Right lung (tissue), 2 donors: ENCODE measurements at regions not wholly inside any gene's neighbourhood (a gene's known extent, or its start where the extent isn't known, plus 50 kb on each side); places are given as distances from the start of the nearest gene placed in this dataset.
A peak's percentile ranks its signal among the peaks of the same experiment; 100 is the strongest.

Experiments used
- DNase-seq, 2 donors: peaks; one replicate each; pipeline ENCODE4 v3.0.0-alpha.2; 2013

- no peak for DNase-seq
Observed at GRCh38 chr2:14257801-14258507, 374.6 kb upstream of the LRATD1 start.

GRCh38 chr2:14261771-14262170, 370.7 kb upstream of the LRATD1 start:
- no peak for DNase-seq

GRCh38 chr2:14263053-14263452, 369.5 kb upstream of the LRATD1 start:
- DNase-seq: no peak

DNA sequence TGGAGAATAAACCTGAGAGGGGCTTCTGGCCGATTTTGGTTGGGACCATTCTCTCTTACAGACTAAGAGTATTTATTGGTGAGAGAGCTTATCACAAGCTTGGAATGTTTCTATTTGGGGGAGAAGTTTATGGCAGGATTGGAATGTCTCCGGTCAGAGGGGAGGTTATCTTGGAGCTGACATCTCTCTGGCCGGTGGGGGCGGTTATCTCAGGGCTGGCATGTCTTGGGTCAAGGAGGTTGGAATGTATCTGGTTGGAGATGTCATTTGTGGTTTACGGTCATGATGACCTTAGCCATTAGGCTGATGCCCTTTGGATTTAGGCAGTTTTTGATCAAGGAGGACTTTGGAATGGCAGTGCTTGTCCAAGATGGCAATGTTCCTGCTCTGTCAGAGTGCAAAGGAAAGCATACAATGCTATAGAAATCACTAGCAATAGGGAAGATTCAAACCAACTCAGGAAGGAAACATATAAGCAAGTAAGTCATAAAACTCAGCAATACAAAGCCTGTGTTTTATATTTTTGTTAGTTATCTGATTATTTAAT, 362.4 kb upstream of the LRATD1 start:
- no peak for DNase-seq

- no peak for DNase-seq
Observed at GRCh38 chr2:14272396-14273075, 360.0 kb upstream of the LRATD1 start.

DNA sequence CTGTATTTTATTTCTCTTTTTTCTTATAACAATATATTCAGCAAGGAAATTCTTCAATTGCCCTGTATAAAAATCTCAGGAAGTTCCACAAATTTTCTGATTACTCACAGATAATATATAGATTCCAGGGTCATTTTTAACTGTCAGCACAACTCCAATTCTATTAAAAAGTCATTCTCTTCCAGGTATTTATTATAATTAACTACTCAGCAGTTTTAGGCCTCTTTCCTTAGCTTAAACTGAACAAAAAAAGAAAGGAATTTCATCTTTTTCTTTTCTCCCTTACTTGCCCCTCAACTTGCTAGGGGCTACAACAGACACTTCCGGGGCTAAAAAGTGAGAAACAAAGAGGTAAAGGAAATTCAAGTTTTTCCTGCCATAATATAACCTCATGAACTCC, 358.9 kb upstream of the LRATD1 start:
- DNase-seq: no peak

- no peak for DNase-seq
Observed at GRCh38 chr2:14284244-14284643, 348.3 kb upstream of the LRATD1 start.

GRCh38 chr2:14285812-14286211, 346.7 kb upstream of the LRATD1 start:
- DNase-seq: no peak

- peak; percentile 1 to 3 for DNase-seq
Observed at GRCh38 chr2:14288016-14288415, 344.5 kb upstream of the LRATD1 start.

DNA sequence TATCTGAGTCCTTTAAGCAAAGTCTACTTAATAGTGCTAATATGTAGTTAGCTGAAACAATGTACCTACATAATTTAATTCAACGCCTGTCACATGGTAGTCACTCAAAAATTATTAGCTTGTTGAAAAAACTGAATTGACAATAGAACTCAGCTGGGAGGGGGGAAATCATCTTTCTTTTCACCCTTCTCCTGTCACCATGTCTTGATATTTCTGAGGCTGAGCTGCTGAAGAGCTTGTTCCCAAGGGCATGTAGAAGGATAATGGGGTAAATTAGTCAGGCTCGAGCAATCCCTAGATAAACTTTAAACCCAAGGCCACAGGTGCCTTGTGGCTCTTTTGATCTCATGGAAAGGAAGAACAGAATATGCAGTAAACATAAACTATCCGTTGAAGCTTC, 339.6 kb upstream of the LRATD1 start:
- no peak for DNase-seq

GRCh38 chr2:14297340-14297739, 335.2 kb upstream of the LRATD1 start:
- no peak for DNase-seq

GRCh38 chr2:14297906-14298305, 334.6 kb upstream of the LRATD1 start:
- DNase-seq: no peak

DNA sequence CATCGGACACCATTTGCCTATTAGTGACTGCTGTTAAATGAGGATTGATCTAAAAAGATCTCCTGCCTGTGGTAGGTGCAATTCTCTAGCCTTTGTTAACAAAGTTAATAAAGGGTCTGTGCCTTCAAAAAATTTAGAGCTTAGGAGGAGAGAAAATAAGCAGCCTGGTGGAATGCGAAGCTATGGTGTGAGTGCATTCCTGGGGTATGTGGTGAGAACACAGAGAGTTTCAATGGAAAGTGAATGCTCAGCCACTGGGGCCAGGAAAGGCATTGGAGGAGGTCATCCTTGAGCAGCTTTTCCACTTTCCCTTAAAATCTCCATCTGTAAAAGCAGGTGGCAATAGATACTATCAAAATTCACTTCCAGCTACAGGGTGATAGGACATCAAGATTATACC, 331.2 kb upstream of the LRATD1 start:
- no peak for DNase-seq

DNA sequence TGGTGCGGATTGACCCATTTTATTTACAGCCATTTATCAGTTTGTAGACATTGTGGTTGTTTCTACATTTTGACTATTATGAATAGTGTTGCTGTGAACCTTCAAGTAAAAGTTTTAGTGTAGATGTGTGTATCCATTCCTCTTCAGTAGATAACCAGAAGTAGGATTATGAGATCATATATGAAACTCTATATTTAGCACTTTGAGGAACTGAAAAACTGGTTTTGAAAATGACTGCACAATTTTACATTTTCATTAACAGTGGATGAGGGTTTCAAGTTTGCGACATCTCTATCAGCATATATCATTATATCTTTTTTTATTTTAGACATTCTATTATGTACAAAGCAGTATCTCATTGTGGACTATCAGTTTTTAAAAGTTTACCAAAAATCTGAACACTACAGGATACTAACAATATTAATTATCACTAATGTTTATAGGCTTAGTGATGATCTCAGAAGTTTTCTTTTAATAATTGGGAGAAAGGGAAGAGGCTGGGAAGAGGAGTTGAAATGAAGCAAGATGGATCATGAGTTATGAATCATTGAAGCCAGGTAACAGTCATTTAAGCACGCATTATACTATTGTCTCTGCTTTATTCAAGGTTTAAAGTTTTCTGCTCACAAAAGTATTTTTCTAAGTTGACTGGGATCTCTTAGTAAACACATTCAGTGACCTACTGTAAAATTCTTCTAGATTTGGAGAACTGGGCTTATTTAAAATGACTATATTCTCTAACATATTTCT, 329.0 kb upstream of the LRATD1 start:
- DNase-seq: no peak

- no peak for DNase-seq
Observed at GRCh38 chr2:14304326-14304725, 328.2 kb upstream of the LRATD1 start.

GRCh38 chr2:14306268-14306861, 326.2 kb upstream of the LRATD1 start:
- DNase-seq: no peak

DNA sequence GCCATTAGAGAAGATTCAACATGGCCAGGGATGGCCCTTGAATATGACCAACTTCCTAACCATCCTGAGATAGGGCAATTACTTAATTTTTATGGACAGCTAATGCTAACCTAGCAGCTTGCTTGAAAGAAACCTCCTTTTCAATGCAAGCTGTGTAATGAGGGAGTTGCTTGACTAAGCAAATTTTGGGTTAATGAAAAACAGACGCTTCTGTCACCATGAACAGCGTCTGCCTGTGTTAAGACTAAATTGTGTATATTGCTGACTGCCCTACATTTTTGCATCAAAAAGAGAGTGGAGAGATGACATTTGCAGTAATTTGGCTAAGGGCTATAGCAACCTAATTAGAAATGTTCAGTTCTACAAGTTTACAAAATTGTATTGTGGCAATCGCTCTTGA, 319.2 kb upstream of the LRATD1 start:
- no peak for DNase-seq

DNA sequence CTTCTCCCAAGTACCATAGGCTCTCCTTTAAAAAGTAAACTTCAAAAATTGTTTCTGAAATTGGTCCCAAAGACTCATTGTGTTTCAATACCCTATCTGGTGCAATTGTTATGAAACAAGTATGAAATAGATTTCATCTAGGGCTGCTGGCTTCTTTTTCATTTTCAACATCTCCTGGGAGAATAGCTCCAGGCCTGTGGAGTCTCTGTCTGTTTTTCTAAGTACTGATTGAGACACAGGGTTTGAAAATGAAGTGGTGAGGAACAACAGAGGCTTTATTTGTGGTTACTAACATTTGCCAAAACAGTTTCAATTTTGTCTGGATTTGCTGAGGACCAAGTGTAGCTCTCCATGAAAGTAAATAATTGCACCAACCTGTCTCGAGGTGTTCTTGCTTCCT, 315.9 kb upstream of the LRATD1 start:
- DNase-seq: no peak

DNA sequence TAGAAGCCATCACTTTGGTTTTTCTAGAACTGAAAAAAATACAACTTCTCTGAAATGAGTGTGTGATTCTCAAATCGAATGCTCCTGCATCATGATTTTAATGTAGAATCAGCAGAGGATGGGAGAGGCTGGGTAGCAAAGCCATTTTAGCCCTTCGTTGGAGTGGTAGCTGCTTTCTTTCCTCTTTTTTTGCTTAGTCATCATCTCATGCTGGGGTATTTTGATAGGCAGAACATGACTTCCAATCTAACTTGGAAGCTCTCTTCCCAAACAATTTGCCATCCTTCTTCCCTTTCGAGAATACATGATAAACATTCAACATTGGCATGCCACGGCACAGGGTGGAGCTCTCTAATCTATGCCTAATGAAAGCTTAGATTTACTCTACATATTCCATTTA, 311.2 kb upstream of the LRATD1 start:
- no peak for DNase-seq

DNA sequence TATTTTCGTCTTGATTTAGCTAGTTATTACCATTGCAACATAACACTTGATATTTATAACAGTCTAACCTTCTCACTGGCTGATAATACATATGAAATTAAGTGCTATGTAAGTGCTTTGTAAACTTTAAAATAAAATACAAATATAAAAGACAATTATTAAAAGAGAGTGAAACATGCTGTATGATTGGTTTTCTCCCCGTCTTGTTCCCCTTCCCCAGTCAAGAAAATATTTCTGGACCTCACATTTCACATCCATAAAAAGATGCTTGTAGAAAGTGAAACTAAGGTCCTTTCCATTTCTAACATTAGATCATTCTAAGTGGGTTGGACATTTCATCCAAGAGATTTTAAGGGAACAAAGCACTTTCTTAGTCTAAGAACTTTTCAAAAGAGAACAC, 310.2 kb upstream of the LRATD1 start:
- DNase-seq: peak; percentile 32 to 35

DNA sequence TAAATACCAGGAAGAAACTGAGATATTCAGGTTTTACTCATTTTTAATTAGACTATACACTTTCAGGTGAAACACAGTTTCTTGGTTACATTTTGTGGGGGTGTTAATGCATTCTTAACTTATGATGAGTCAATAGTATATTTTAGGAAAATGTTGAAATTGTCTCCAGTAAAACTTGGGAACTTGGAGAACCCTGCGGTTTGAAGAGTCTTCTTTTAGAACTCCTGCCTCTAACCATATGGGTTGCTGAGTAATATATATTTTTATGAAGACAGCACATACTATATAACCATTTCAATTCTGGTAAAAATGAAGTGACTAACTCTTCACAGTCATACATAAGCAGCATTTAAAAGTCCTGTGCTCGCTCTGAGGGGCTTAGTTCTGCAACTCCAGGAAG, 308.2 kb upstream of the LRATD1 start:
- no peak for DNase-seq

- no peak for DNase-seq
Observed at GRCh38 chr2:14330884-14331283, 301.6 kb upstream of the LRATD1 start.
